NCI-H748 treated with DMSO at 0.1 percent for 48 hours (cell line): ENCODE measurements at regions not wholly inside any gene's neighbourhood (a gene's known extent, or its start where the extent isn't known, plus 50 kb on each side); places are given as distances from the start of the nearest gene placed in this dataset.
"Not testable (repeated sequence)": the region's sequence is repeated elsewhere in the genome, so short reads cannot be mapped to it uniquely, and the experiment has no call there.

Experiments used
- DNase-seq: peaks from one replicate; lab custom pipeline; 2025; lab: John Stamatoyannopoulos, UW

DNA sequence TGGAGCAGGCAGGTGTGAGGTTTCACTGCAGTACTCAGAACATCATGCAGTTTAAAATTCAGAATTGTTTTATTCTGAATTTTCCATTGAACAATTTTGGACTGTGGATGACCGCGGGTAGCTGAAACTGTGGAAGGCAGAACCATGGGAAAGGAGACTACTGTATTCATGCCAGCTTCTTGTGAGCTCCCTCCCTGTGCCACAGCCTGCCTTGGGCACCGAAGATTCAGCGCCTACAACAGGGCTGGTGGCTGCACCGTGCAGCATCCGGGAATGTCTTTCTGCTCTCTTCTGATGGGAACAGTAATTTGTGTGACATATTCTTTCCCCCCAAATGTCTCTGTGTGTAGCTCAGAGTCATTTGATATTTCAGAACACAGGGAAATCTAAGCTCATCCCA, 118.5 kb upstream of the NKX1-1 start:
- DNase-seq = no peak

DNA sequence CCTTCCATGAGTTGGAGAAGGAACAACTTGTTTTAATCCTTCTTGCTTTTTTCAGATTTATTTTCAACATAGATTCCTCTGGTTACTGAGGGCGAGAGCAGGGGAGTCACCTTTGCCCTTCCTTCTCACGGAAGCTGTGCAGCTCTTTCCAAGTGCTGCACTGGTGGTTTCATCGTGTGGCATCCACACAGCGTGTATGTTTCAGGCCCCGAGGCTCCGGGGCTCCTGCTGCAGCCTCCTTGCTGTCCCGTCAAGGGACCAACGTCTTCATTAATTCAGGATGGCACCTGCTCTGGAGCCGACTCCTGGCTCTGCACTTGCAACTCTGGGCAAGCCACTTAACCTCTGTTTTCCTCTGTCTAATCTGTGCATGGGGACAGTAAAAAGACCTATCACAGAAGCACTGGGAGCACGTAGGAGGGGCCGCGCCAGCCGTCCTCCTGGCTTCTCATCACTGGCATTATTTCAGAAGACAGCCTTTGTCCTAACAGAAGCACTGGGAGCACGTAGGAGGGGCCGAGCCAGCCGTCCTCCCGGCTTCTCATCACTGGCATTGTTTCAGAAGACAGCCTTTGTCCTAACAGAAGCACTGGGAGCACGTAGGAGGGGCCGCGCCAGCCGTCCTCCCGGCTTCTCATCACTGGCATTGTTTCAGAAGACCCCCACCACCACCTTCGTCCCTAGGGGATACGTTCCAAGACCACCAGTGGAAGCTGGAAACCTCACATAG, 117.8 kb upstream of the NKX1-1 start:
- no peak for DNase-seq

DNA sequence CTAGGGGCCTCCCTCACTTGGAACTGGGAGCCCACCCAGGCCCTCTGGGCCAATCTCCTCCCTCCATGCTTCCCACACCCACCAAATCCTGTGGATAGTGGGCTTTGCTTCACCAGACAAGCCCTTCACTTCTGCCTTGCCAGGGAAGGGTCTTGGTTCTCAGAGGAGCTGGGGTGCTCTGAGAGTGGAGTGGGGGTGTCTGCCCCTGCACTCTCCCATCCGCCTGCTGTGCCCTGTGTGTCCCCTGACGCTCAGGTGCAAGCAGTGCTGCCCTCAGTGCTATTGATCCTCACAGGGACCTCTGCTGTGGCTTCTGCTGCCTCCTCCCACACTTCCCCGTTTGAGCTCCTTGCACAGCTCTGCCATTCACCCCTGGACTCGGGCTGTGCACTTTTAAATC, 117.3 kb upstream of the NKX1-1 start:
- DNase-seq = no peak

DNA sequence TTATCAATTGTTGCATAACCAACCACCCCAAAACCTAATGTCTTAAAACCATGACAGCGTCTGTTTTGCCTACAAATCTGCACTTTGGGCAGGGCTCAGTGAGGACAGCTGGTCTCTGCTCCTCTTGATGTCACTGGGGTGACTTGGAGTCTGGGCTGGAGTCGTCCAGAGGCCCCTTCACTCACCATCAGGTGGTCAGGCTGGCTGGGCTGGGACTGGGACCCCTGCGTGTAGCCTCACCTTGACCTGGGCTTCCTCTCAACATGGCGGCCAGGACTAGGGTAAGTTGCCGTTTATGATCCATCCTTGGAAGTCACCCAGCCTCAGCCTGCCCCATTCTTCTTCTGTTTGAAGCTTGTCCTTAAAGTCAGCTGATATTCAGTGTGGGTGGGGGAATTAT, 116.8 kb upstream of the NKX1-1 start:
- no peak for DNase-seq

DNA sequence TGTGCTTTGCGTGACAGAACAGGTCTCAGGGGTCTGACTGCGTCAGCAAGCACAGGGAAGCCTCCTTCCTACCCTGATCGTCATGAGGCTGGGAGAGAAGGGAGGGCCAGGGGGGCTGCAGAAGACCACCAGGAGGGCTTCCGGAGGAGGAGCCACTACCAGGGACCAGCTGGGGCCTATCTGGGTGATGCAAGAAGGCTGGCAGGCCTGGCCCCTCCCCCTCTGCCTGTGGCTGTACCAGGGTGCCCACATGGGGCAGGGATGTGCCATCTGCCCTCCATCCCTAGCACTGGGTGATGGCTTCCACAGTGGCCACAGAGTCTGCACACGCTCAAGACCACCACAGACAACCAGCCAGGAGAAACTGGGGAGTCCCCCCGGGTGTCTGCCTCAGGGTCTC, 116.4 kb upstream of the NKX1-1 start:
- DNase-seq = no peak

DNA sequence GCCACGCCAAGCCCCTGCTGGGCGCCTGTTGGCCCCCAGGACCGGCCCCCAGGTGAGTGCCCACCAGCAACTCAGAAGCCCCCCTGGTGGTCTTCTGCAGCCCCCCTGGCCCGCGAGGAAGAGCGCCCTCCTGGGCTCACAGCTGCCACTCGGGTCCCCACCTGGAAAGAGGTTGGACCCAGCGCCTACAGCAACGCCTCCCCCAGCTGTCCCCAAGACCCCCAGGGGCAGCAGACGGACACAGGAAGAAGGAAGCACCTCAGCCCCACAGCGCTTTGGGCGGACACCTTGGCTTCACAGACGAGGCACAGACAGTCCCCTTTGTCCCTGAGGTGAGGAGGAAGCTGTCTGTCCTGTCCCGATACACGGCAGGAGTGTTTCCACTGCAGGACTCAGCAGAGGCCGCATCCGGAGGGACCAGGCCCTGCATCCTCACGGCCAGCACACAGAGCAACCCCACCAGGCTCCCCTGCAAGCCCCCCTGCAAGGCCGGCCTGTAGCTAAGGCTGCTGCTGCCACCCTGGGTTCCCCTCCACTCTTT, 115.6 kb upstream of the NKX1-1 start:
- DNase-seq = no peak

DNA sequence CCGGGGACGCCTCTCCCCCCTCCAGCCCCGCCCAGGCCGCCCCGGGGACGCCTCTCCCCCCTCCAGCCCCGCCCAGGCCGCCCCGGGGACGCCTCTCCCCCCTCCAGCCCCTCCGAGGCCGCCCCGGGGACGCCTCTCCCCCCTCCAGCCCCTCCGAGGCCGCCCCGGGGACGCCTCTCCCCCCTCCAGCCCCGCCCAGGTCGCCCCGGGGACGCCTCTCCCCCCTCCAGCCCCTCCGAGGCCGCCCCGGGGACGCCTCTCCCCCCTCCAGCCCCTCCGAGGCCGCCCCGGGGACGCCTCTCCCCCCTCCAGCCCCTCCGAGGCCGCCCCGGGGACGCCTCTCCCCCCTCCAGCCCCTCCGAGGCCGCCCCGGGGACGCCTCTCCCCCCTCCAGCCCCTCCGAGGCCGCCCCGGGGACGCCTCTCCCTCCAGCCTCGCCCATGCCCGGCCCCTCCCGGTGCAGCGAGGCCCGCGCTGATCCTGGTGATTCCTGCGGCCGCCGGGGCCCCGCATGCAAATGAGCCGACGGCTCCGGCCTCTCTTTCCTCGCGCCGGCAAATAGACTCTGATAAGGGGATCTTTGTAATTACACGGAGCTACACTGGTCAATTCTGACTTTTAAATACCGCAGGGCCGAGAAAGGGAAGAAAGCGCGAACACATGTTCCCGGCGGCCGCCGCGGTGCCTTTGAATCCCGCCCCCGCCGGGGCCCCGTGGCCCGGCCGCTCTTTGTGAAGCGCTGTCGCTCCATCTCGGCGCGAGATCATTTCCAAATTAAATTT, 114.7 kb upstream of the NKX1-1 start:
- DNase-seq = not testable (repeated sequence)

DNA sequence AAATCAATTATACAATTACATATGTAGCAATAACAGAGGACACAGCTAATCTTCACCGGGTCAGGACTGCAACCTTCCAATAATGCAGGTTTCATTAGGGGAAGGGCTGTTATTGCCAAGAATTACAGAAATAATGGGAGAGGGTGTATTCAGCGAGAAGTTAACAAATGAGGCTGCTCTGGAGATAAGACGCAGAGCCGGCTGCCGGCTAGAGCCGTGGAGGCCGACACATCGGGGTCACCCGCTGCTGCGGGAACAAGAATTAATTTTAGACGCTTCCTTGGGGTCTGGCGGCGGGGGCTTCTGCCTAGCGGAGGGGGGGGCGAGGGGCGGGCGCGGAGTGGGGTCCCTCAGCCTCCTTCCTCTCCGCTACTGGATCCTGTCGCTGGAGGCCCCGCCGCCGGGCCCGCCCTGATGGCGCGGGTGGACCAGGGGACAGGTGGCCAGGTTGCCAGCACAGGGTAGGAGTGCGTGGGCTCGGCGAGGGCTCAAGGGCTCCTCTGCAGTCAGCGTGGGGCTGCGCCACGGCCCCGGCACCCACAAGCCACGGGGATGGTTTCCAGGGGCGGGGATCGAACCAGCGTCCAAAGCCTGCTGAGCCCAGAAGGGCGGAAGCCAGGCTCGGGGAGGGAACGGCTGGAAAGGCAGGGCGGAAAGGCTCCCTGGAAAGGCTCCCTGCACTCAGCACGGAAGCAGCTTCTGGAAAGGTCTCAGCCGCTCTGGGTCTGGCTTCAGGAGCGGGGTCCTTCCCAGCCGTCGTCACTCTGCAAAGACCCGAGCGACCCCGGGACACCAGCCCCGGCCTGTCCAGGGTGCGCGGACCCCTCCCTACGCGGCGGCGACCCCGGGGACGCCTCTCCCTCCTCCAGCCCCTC, 113.8 kb upstream of the NKX1-1 start:
- no peak for DNase-seq

DNA sequence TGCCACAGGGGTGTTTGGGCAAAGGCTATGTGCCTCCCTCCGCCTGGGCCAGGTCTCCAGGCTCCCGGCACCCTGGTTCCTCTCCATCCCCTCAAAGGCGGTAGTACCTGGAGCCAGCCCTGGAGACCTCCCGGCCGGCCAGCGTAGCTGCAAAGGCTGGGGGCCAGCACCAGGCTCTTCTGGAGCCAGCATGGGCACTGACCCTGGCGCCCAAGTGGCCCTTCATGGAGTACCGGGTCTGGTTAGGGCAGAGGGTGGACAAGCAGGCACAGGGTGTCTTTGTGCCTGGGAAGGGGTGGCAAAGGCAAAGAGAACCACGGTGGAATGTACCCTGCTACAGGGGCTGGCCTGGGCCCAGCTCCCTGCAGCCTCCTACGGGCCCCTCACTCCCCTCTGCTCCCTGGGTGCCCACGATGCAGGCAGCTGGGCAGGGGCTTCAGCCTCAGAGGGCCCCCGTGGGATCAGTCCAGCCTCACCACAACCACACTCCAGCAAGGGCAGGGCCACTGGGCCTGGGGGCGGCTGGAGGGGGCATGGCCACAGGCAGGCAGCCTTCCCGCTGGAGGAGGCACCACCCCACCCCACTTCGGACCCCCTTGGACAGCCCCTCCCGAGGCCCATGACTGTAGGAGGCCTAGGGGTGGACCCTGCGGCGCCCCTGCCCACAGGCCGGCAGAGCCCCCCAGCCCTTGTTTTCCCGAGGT, 112.9 kb upstream of the NKX1-1 start:
- no peak for DNase-seq

DNA sequence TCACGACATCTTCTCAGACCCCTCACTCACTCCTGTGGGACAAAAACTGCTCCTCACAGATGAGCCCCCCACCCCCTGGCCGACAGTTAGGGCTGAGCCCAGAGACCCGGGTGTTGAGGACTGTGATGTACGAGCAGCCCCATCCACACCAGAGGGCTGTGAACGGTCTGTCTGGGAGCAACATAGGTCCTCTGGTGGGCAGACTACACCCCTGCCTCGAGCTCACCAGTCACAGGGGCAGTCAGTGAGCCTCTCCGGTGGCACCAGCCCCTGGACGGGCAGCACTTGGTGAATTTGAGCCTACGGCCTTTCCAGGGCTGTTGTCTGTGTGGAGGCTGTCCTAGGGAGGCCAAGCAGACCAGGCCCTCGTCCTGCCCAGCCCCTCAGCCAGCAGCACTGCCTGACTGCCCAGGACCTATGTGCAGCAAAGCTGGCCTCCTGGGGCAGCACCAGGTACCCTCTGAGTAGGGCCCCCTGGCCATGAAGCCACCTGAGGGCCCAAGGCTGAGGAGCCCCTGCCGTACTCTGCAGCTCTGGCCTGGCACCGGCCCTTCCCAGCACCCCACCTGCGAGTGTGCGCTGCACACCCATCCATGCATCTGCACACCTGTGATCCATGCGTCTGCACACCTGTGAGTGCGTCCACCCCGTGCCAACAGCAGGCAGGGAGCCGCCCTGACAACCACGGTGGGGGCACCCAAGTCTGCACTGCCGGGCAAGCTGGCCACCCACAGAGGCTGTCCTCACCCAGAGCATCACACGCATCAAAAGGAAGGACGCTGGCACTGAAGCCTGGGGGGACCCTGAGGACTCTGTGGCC, 111.6 kb upstream of the NKX1-1 start:
- no peak for DNase-seq

DNA sequence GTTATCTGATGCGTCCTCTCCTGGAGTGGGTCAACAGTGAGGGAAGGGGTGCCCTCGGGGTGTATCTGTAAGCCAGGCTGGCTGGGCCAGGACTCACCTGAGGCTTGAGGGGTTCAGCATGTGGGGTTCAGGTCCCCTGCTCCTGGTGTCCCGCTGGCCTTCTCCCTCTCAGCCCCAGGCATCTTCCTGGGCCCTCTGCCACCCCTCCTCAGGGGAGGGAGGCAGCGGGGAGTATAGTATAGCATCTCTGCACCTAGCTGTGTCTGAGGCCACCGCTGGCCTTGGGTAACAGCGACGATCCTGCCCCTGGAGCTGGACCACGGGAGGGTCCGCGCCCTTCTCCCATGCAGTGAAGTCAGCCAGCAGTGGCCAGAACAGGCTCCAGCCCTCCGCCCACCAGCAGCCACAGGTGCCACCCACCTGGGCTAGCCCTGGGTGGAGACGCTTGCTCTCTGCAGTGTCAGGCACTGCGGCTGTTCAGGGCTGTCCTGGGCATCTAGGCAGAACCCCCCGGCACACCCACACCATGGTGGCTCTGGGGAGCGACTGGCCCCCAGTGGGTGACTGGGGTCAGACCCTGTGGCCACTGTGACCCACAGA, 110.7 kb upstream of the NKX1-1 start:
- DNase-seq = no peak

DNA sequence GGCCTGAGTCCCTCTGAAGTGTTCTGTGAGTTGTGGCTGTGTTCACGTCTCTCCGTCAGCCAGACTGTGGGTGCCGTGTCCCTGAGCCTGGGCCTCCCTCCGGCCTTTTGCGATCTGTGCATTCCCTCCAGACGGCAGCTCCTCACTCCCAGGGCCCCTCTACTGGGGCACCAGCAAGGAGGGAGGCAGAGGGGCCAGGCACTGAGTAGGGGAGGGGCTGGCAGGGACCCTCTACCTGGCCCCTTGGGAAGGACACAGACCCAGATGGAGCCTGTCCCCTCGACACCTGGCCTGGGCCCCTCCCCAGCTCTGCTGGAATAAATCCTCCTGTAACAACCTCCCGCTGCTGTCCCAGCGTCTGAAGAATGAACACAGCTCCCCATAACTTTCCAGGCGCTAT, 110.0 kb upstream of the NKX1-1 start:
- DNase-seq = no peak

DNA sequence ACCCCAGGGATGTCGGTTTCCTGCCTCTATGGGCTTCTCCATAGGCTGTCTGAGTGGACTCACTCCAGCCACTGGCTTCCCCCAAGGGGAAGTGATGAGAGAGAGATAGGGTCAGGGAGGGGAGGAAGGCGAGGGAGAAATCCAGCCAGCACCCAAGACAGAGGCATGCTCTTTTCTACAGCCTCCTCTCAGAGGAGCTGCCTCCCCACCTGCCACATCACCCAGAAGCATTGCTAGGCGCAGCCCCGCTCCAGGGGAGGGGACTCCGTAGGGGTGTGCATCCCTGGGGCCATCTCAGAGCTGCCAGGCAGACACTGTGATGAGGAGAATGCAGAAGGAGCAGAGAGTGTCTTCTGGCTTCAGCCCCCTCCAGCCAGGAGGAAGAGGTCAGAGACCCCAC, 109.5 kb upstream of the NKX1-1 start:
- DNase-seq = no peak

DNA sequence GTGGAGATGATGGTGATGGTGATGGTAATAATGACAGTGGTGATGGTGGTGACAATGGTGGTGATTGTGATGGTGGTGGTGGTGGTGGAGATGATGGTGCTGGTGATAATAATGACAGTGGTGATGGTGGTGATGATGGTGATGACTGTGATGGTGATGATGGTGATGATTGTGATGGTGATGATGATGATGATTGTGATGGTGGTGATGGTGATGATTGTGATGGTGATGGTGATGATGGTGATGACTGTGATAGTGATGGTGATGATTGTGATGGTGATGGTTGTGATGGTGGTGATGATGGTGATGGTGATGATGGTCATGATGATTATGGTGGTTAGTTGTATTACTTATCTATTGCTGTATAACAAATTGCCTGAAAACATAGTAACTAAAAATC, 108.9 kb upstream of the NKX1-1 start:
- DNase-seq = no peak

DNA sequence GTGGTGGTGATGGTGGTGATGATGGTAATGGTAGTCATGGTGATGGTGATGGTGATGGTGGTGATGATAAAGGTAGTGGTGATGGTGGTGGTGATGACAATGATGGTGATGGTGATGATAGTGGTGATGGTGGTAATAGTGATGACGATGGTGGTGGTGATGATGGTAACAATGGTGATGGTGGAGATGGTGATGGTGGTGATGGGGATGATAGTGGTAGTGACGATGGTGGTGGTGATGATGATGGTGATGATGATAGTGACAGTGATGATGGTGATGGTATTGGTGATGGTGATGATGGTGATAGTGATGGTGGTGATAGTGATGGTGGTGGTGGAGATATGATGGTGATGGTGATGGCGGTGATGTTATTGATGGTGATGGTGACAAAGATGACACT, 108.4 kb upstream of the NKX1-1 start:
- no peak for DNase-seq

DNA sequence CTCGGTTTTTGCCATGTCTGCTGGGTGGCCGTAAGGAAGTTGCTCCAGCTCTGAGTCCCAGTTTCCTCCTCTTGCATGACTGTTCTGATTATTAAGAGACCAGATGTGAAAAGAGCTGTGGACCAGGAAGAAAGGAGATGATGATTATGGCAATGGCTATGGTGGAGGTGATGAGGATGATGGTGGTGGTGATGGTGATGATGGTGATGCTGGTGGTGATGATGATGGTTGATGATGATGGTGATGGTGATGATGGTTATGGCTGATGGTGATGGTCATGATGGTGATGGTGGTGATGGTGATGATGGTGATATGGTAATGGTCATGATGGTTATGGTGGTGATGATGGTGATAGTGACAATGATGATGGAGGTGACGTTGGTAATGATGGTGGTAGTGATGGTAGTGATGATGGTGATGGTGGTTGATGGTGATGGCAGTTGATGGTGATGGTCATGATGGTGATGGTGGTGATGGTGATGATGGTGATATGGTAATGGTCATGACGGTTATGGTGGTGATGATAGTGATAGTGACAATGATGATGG, 107.8 kb upstream of the NKX1-1 start:
- DNase-seq = no peak

DNA sequence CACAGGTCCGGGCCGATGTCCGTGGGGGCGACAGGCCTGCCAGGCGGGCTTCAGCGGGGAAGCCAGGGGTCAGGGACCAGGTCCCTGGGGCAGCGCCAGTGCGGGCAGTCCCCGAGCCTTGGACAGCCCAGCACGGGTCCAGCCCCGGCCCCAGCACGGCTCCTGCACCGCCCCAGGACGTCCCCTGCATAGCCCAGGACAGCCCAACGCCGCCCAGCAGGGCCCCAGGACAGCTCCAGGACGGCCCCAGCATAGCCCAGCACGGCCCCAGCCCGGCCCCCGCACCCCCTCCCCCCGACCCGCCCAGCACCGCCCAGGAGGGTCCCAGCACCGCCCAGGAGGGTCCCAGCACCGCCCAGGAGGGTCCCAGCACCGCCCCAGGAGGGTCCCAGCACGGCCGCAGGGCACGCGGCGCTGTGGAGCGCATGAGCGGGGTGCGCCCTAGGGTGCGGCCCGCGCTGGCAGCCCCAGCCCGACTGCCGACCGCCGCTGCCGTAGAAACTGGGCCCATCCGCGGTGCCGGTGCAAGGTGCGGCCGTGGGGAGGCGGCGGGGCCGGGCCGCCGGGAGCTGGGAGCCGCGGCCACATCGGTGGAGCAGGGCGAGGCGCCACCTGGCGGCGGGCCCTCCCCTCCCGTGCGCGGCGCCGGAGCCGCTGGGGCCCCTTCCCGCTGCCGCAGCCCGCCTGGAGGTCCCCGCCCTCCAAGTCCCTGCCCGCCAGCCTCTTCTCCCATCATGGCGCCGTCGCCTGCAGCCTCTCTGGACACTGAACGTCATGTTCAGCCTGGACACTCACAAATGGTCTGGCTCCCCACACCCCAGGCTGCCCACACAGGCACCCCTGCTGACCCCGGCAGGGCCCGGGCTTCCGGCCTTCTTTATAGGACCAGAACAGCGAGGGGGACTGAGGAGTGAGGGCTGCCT, 106.8 kb upstream of the NKX1-1 start:
- DNase-seq = no peak

DNA sequence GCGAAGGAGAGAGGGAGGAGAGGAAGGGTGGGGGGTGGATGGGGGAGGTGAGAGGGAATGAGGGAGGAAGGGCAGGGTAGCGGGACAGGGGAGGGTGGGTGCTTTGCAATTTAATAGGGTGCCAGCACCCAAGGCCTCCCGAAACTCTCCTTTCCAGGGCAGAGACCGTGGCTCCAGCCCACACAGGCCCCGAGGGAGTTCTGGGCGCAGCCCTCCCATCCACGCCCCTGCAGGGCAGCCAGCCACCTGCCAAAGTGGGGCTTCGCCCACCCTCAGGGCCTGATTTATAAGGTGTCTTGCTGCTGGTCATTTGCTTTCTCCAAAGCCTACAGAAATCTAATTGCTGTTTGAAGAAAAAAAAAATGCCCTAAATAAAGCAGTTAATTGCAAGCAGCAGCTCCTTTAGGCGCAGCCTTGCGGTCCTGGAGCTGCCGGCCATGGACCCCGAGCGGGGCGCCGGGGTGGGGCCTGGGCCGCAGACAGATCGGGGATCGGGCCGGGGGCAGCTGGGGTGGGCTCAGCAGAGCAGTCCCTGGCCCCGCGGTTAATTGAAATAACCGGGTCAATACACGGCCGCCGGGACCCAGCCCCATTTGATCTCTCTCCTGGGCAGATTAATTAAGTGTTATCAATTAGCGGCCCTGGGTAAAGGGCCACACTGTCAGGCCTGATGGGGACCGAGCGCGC, 106.0 kb upstream of the NKX1-1 start:
- DNase-seq = no peak
